Hepatocyte (in vitro differentiated cells): ENCODE measurements at regions not wholly inside any gene's neighbourhood (a gene's known extent, or its start where the extent isn't known, plus 50 kb on each side); places are given as distances from the start of the nearest gene placed in this dataset.

Experiments
- CTCF ChIP-seq: fragments of 200-600 bp; sonication (generic); IDR thresholded peaks from 2 replicates; pipeline ENCODE4 v1.5.1; 2016; ENCODE audit warnings: antibody characterized with exemption, mild to moderate bottlenecking; ENCODE audit not compliant: poor library complexity
- EZH2 ChIP-seq: fragments of 200-600 bp; sonication (generic); IDR thresholded peaks from 2 replicates; pipeline ENCODE4 v1.6.1; 2016; ENCODE audit warnings: antibody characterized with exemption, mild to moderate bottlenecking, borderline replicate concordance
- EZH2phosphoT487 ChIP-seq: fragments of 200-600 bp; sonication (generic); IDR thresholded peaks from one replicate; pipeline ENCODE4 v1.6.1; 2018; ENCODE audit warnings: antibody characterized with exemption, mild to moderate bottlenecking, low read depth, moderate library complexity; ENCODE audit not compliant: unreplicated experiment, severe bottlenecking

- TF ChIP-seq CTCF (no peak), EZH2 (no peak), EZH2phosphoT487 (no peak)
These were observed 120.9 kb upstream of the SGK1 start for GRCh38 chr6:134438837-134439236.
